ENCODE measurements at regions not wholly inside any gene's neighbourhood (a gene's known extent, or its start where the extent isn't known, plus 50 kb on each side); places are given as distances from the start of the nearest gene placed in this dataset.
"Not testable (repeated sequence)": the region's sequence is repeated elsewhere in the genome, so short reads cannot be mapped to it uniquely, and the experiment has no call there.

GRCh38 chr10:11663763-11664555, 52.5 kb upstream of the USP6NL start:
- DNase-seq: no peak

- not testable (repeated sequence) for DNase-seq
Observed at GRCh38 chr10:11663126-11663515, 51.7 kb upstream of the USP6NL start.

GRCh38 chr10:11661441-11661840, 50.0 kb upstream of the USP6NL start:
- DNase-seq: no peak

Data from NCI-H226 (cell line).